ENCODE measurements at regions not wholly inside any gene's neighbourhood (a gene's known extent, or its start where the extent isn't known, plus 50 kb on each side); places are given as distances from the start of the nearest gene placed in this dataset.
"Not testable (repeated sequence)": the region's sequence is repeated elsewhere in the genome, so short reads cannot be mapped to it uniquely, and the experiment has no call there.

DNA sequence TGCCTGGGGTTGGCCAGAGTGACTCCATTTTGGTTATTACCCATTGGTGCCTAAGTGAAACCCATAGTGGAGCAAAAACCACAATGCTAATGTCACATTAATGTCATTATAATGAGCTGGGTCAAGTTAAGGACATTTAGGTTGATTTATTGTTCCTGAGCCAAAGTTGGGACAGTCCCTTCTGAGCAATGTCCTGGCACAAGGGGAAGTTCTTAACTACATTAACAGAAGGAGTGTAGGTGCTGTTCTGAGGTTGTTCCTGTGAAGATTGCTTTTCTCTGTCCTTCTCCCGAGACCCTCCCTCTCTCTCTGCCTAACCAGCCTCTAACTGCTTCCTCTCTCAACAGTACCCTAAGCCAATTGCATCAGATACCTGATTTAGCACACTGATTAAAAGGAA is 1956.8 kb upstream of the PCDH10 start:
- no peak for DNase-seq

DNA sequence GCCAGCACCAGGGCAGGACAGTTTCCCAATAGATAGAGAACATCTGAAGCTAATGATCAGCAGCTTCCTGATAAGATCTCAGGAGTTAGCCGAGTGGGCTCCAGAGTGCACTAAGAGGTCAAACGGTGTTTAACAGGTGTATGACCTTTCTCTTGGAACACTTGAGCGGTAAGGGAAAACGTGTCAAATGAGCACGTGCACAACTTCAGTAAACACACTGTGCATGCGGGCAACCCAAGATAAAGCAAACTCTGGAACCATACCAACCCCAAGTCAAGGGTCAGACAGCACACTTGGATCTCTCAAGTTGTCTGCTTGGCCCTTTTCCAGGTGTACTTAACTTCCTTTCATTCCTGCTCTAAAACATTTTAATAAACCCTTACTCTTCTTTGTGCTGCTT is 1941.5 kb upstream of the PCDH10 start:
- DNase-seq: no peak

DNA sequence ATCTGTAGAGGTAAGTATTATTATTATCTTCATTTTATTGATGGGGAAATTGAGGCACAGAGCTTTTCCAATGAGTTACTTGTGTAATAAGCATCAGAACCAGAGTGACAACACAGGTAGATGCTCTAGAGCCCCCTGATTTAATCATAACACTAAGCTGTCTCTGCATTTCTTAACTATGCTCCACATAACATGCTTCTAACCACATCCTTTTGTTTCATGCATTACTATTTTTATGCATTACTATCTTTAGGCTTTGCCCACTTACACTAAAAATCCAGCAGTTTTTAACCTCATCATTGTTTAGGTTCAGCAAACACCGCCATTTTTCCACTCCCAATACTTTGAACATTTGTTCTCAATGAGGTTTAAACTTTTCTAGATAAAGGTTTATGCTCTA is 1900.8 kb upstream of the PCDH10 start:
- no peak for DNase-seq

DNA sequence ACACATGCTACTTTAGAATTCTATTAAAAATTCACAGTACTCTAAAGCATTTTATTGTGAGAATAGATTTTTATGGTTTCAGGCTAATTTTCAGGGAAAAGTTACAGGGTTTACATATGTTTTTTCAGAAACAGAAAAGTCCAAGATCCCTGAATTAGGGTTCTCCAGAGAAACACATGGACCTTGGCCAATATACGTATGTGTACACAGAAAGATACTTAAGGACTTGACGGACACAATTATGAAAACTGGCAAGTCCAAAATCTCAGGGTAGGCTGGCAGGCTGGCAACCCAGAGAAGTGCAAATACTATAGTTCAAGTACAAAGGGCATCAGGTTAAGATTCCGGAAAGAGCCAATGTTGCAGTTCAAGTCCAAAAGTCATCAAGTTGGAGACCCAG is 1897.8 kb upstream of the PCDH10 start:
- DNase-seq: no peak

DNA sequence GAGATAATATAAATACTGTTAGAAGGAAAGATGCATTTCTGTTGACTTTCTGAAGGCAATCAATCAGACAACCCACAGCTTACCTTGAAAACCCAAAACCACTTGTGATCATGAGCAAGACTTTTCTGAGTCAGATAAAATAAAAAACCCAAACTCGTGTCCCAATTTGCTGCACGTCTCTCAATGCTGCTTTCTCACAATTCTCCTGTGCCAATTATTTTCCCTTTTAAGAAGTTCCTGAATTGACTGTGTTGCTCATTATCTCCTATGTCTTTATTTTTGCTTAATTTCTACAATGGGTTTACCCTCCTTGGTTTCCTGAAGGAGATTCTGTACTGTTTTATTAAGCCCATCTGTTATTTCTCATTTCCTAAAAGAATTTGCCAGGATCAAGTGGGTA is 1891.9 kb upstream of the PCDH10 start:
- DNase-seq: no peak

DNA sequence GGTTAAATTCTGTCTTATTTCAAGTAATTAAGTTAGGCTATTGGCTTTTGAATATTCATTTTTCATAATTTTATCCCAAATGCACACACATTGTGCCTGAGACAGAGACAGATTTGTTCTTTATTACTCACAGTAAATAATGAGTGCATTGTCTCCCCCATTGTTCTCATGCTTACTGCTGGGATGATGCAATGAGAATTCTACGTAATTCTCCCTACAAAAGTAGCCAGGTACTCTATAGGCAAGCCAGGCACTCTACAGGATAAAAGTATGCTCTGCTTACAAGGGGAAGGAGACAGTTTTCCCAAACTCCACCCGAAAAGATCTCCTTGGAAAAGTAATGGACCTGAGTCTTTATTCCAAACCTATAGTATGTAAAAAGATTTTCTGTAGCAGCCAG is 1890.7 kb upstream of the PCDH10 start:
- no peak for DNase-seq

DNA sequence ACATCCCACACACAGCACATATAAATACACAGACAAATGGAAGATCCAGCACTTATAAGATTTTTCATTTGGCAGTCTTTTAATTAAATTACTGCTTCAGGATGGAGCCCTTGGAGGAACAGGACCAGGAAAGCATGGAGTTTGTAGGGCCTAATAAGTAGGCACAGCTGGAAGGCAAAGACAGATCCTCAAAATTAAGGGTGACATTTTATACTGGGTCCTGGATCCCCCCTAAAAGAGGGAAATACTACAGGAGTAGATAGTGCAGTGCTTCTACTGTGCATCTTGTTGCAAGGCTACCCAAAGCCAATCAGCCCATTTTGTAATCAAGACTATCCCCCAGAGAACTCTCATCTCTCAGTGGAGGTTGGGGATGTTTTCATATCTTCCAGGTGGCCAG is 1860.7 kb upstream of the PCDH10 start:
- DNase-seq: peak; percentile 11

DNA sequence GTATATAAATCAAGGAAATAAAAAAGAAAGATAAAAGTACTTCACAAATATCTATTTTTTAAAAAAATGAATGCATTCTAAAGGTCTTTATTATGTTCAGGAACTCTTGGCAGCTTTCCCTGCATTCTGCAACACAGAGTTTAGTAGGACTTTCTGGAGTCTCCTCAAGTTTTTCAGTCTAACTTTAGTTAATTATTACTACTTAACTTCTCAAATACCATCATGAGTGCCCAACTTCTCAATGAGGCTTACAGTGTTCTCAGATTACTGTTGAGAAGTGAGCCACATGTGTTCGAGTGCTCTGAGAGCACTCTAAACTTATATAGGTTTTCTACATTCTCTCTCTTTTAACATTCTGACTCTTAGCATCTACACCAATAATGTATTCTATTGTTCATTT is 1852.9 kb upstream of the PCDH10 start:
- DNase-seq: no peak

DNA sequence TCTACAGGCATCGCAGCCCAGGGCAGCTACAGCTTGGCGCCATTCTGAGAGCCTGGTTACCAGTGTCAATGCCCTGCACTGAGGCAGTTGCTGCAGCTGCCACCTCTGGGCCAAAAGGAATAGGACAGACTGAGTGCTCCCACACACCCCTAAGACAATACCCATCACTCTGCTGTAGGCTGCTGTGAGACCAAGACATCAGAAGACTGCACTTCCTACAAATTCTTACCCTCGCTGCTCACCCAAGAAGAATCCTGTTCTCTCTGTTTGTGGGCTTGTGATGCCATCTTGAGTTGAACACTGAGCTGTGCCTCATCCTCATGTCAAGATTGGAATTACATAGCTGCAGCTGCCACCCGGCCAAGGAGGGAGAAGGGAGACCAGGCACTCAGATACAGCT is 1847.0 kb upstream of the PCDH10 start:
- DNase-seq: no peak

DNA sequence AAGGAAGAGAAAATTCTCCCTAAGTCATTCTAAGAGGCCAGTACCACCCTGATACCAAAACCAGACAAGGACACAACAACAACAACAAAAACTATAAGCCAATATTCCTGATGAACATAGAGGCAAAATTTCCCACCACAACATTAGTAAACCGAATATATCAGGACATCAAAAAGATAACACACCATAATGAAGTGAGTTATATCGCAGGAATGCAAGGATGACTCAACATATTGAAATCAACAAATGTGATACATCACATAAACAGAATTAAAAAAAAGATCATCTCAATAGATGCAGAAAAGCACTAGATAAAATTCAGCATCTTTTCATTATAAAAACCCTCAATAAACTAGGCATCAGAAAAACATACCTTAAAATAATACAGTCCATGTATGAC is 1844.4 kb upstream of the PCDH10 start:
- DNase-seq: no peak

DNA sequence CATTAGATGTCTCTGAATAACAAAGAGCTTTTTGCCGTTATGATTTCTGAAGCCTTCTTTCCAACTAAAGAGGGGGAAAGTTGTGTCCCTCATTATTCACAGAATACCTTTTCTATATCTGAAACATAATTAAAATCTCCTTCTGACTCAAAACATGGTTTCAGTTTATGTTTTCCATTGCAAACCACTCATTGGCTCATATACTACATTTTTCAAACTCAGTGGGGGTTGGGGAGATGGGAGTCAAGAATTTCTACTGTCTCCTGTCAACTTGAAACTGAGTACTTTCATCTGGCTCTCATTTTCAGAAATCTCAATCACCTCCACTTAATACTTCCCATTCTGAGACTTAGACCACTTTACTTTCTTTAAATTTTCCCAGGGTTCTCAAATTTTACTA is 1839.5 kb upstream of the PCDH10 start:
- DNase-seq: no peak

DNA sequence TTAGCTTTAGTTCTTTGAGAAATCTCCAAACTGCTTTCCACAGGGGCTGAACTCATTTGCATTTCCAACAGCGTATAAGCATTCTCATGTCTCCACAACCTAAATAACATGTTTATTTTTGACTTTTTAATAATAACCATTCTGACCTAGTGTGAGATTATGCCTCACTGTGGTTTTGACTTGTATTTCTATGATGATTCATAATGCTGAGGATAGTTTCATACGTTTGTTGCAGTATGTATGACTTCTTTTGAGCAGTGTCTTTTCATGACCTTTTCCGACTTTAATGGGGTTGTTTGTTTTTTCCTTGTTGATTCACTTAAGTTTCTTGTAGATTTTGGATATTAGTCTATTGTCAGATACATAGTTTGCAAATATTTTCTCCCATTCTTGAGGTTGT is 1833.0 kb upstream of the PCDH10 start:
- no peak for DNase-seq

DNA sequence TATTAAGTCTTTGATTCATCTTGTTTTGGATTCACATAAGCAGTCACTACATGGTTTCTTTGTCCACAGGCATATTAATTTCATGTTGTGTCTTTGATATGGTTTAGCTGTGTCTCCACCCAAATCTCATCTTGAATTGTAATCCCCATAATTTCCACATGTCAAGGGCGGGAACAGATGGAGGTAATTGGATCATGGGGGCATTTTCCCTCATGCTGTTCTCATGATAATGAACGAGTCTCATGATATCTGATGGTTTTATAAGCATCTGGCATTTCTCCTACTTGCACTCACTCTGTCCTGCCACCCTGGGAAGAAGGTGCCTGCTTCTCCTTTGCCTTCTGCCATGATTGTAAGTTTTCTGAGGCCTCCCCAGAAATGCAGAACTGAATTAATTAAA is 1811.2 kb upstream of the PCDH10 start:
- DNase-seq: no peak

DNA sequence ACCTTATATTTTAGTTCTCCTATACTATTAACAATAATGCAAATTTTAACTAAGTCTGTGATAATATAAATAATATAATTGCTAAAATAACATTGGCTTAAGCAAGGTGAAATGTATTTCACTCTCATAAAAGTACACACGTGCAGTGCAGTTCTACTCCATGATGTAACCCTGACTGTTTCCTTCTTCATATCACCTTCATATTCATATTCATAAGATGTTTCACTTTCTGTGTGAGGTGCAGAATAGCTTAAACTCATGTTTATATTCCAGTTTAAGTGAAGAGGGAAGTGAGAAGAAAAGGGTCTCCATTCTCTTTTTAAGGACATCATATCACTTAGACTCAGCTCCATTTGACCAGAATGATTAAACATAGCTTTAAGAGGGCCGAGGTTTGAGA is 1810.0 kb upstream of the PCDH10 start:
- DNase-seq: peak; percentile 39

DNA sequence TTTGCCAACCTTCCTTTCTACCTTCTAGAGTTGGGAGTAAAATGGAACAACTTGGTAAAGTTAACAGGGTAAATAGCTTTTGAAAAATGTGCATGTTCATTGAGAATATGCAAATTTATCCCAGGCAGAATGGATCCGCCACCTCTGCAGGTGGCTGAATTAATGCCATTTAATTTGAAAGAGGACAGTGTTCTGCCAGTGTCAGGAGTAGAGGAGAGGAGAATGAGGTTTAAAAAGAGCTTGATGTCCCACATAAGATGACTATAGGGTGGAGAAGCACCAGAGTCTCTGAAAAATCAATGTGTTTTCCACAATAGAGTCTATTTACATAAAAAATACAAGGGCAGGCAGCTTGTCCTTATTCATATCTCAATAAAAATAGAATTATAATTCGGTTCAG is 1804.3 kb upstream of the PCDH10 start:
- no peak for DNase-seq

DNA sequence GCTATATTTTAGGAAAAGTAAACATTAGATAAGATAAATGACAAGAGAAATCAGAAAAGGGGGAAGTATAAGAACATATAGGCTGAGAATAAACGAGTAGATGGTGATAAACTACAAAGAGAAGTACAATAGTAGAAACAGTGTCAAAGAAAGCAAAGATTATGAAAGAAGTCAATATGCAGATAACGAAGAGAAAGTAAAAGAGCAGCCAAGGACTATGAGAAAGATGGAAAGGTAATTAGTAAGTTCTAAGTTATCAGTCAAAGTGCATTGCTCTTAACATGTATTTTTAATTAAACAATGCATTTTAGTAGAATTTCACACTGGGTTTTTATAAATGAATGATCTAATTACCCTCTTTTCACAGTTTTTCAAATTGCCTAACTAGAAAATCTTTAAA is 1801.3 kb upstream of the PCDH10 start:
- DNase-seq: peak; percentile 69

DNA sequence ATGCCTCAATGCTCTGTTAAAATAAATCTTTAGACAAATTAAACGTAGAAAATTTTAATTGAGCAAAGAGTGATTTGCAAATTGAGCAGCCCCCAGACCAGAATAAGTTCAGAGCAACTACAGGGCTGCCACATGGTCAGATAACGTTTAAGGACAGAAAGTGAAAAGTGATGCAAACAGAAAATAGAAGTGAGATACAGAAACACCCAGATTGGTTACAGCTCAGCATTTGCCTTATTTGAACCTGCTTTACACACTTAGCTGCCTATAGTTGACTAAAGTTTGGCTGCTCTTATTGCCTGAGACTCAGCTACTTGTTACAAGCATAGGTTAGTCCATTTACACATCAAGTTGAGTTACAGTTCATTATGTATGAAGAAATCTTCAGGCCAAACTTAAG is 1800.8 kb upstream of the PCDH10 start:
- DNase-seq: peak; percentile 76

DNA sequence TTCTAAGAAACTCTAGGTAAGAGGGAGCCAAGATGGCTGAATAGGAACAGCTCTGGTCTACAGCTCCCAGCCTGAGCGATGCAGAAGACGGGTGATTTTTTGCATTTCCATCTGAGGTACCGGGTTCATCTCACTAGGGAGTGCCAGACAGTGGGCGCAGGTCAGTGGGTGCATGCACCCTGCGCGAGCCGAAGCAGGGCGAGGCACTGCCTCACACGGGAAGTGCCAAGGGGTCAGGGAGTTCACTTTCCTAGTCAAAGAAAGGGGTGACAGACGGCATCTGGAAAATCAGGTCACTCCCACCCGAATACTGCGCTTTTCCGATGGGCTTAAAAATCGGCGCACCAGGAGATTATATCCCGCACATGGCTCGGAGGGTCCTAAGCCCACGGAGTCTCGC is 1796.7 kb upstream of the PCDH10 start:
- DNase-seq: not testable (repeated sequence)

DNA sequence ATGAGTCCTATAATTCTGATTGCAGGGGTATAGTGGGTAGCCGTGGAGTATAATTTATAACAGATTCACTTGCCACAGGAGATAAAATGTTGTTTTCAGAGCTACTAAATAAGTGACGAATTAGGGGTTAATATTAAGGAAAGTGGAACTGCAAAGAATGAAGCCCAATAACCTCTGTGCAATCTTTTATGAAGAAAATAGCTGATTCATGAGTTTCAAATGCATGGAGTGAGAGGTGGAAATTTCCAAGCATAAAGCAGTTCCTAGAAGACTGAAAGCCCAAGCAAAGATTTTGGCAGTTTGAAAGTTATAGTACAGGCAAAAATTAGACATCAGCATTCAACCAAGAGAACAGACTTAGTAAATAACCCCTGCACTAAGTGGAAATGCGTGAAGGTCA is 1782.4 kb upstream of the PCDH10 start:
- DNase-seq: no peak

DNA sequence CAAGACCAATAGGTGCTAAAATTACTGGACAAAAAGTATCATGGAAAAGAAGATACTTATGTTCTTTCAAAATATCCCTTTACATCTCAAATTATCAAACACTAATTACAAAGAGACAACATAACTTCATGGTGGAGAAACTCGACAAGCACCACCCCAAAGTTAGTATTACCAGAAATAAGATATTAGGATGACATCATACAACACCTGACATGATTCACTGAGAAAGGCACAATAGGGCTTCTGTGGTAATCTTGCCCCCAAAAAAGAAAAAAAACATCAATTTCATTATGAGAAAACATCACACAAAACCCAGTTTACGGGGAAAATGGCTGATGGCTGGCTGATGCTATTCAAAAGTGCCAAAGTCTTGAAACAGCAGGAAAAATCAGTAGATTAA is 1781.7 kb upstream of the PCDH10 start:
- DNase-seq: no peak

DNA sequence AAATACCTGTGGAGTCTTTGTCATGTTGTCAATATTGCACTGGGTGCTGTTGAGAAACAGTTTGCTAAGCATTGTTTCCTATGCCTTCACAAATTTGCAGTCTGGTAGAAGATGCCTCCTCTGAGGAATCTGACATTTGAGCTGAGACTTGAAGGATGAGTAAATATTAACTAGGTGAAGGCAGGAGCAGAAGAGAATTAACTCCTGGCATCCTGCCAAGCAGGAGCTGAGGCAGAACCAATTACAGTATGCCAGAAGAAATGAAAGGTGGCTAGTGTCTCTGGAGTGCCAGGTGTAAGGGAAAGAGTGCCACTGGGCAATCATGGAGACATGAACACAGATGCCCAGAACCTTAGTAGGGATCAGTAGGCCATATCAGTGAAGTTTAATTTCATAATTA is 1778.2 kb upstream of the PCDH10 start:
- no peak for DNase-seq

DNA sequence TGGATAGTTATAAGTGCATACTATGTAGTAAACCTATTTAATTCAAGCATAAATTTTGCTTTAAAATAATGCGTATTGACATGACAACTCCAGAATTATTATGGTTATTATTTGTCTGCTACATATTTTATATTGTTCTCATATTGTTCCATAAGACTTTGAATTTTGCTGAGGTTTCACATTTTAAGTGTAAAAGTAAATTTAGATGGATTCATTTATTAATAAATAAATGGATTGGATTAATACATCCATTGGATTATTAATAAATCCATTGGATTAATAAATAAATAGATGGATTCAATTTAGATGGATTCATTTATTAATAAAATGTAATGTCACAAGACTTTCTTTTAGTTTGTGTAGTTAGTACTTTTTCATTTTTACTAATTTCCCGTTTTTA is 1768.0 kb upstream of the PCDH10 start:
- DNase-seq: no peak

DNA sequence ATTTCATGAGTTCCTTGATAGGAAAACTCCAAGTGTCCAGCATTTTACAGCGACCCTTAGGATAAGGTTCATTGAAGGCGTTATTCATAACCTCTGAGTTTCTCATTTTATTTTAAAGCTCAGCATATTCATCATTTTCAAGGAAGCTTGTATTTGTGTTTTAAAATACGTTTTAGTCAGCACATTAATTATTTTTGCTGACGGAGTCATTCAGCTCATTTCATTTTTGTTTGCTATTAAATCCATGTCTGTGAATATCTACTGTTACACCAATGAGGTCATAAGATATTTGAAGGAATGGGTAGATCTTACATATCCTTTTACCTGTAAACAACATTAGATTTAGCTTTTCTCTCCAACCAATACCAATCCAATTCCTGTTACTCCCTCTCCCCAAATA is 1766.3 kb upstream of the PCDH10 start:
- no peak for DNase-seq

DNA sequence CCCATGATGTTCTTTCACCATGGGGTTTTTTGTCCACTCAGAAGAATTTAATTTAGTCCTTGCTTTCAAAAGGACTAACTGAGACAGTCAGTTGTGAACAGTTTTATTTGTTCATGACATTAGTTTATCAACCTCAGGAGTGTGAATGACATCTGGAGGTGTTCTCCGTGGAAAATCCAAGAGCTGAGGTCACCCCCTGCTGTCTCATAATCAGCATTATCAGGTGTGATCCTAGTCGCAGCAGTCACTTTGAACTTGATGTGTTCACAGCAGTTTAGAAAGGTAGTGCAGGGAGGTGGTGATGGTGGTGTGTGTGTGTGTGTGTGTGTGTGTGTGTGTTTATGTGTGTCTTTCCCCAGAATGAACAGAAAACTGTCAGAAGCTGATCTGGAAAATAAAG is 1760.8 kb upstream of the PCDH10 start:
- DNase-seq: no peak

DNA sequence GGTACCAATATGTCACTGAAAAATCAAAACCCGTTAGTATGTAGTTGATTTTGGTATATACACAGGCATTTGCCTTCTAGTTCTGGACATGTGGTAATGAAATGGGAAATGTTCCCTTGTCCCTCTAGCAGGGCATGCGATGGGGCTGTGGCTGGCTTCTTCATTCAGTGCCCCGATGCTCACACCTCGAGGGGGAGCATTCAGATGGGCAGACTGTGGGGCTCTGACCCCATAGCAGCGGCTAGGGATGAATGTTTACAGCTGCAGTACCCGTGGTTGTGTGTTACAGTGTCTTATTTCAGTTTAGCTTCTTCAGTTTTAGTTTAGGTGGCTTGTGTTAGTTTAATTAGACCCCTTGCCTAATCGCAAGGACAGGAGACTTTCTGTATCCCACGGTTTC is 1741.0 kb upstream of the PCDH10 start:
- no peak for DNase-seq

DNA sequence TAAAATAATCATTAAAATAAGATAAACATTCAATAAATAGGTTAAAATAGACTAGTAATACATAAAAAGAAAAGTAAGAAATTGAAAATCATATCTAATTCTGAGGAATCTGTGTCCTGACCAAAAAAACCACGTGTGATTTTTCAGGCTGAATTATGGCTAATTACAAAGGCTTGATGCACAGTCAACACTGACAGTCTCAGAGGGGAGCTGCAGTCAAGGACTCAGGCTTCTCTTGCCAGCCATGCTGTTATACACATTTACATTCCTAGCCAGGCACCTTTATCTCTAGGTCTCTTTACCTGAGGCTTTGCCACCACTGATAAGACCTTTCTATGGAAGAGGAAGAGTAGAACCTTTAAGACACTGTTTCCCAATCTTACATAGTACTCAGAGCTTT is 1737.7 kb upstream of the PCDH10 start:
- no peak for DNase-seq

DNA sequence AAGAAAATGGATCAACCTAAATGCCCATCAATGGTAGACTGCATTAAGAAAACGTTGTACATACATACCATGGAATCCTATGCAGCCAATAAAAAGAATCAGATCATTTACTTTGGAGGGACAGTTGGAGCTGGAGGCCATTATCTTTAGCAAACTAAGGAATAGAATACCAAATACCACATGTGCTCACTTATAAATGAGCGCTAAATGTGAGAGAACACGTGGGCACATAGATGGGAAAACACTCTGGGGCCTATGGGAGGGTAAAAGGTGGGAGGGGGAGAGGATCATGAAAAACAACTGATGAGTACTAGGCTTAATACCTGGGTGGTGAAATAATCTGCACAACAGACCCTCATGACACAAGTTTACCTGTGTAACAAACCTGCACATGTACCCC is 1729.9 kb upstream of the PCDH10 start:
- DNase-seq: no peak

All from OCI-M1 (cell line).